H1 (cell line): ENCODE measurements at regions not wholly inside any gene's neighbourhood (a gene's known extent, or its start where the extent isn't known, plus 50 kb on each side); places are given as distances from the start of the nearest gene placed in this dataset.

Source experiments
- CTCF ChIA-PET: fragments of 300-600 bp; sonication (Branson Sonifier 250); formaldehyde crosslinking; loops from one replicate; lab custom pipeline; 2021; ENCODE audit not compliant: partially characterized antibody; lab: Charles Lee
- POLR2A ChIA-PET: fragments of 300-600 bp; sonication (Branson Sonifier 250); formaldehyde crosslinking; loops from one replicate; lab custom pipeline; 2021; ENCODE audit warnings: inconsistent platforms; ENCODE audit not compliant: partially characterized antibody; lab: Charles Lee
- DNase-seq, 2 experiments: peaks; one replicate each; pipeline versions ENCODE4 v3.0.0 to v3.0.0-alpha.2; 2010 to 2022; ENCODE audit warnings: low spot score in 2 of 2, low read depth in 1 of 2, mixed read lengths in 1 of 2
- FAIRE-seq: peaks from 2 replicates; lab custom pipeline; 2011; peaks lifted over from hg19 to GRCh38; lab: Jason Lieb, UNC
- H2AFZ ChIP-seq: 2 replicates; pipeline ENCODE4 v1.8.1; 2012; ENCODE audit warnings: low read length, inconsistent platforms
- H2AK5ac ChIP-seq: 2 replicates; pipeline ENCODE4 v1.6.1; 2013; ENCODE audit warnings: low read depth, low read length
- H2BK120ac ChIP-seq: replicated peaks from 2 replicates; pipeline ENCODE3; 2013; ENCODE audit warnings: low read depth, low read length, inconsistent platforms
- H2BK12ac ChIP-seq: 2 replicates; pipeline ENCODE4 v1.6.1; 2013; ENCODE audit warnings: low read depth, low read length
- H2BK15ac ChIP-seq: 2 replicates; pipeline ENCODE4 v1.6.1; 2013; ENCODE audit warnings: low read length
- H2BK20ac ChIP-seq: 2 replicates; pipeline ENCODE4 v1.6.1; 2013; ENCODE audit warnings: low read length
- H2BK5ac ChIP-seq: 2 replicates; pipeline ENCODE4 v1.6.1; 2013; ENCODE audit warnings: low read depth, low read length
- H3K14ac ChIP-seq: 2 replicates; pipeline ENCODE4 v1.6.1; 2013; ENCODE audit warnings: inconsistent platforms; ENCODE audit not compliant: insufficient read length
- H3K18ac ChIP-seq: 2 replicates; pipeline ENCODE4 v1.6.1; 2013; ENCODE audit warnings: low read length; ENCODE audit errors: extremely low read depth
- H3K23ac ChIP-seq: 2 replicates; pipeline ENCODE4 v1.6.1; 2013; ENCODE audit warnings: inconsistent platforms; ENCODE audit not compliant: insufficient read length
- H3K23me2 ChIP-seq: 2 replicates; pipeline ENCODE4 v1.6.1; 2013; ENCODE audit warnings: low read depth, low read length
- H3K27ac ChIP-seq: 2 replicates; pipeline ENCODE4 v1.6.1; 2011; ENCODE audit warnings: low read depth, low read length, inconsistent platforms
- H3K27me3 ChIP-seq, 4 experiments: replicated peaks in 1 of 4; 1 replicate in 1 of 4; 2 replicates in 3 of 4; pipeline versions ENCODE4 v1.6.1 to v1.8.1; 2011 to 2013; ENCODE audit warnings: low read length in 3 of 4, mild to moderate bottlenecking in 3 of 4, inconsistent platforms in 2 of 4, mixed read lengths in 2 of 4, moderate library complexity in 1 of 4; ENCODE audit not compliant: control insufficient read depth in 3 of 4, insufficient read depth in 3 of 4; ENCODE audit errors: extremely low read depth in 1 of 4
- H3K36me3 ChIP-seq, 4 experiments: 2 replicates each; pipeline versions ENCODE4 v1.6.1 to v1.8.1; 2011 to 2013; ENCODE audit warnings: mild to moderate bottlenecking in 4 of 4, low read length in 3 of 4, moderate library complexity in 2 of 4, control low read depth in 1 of 4, inconsistent platforms in 1 of 4; ENCODE audit not compliant: insufficient read depth in 4 of 4, control insufficient read depth in 2 of 4
- H3K4ac ChIP-seq: replicated peaks from 2 replicates; pipeline ENCODE3; 2013; ENCODE audit warnings: low read length, low read depth, mixed read lengths, inconsistent platforms; ENCODE audit not compliant: insufficient read length
- H3K4me1 ChIP-seq, 4 experiments: replicated peaks in 1 of 4; 1 replicate in 1 of 4; 2 replicates in 3 of 4; pipeline versions ENCODE4 v1.6.1 to v1.8.1; 2011 to 2013; ENCODE audit warnings: low read length in 3 of 4, inconsistent platforms in 2 of 4, mixed read lengths in 1 of 4; ENCODE audit not compliant: insufficient read depth in 4 of 4, control insufficient read depth in 3 of 4
- H3K4me2 ChIP-seq, 2 experiments: 2 replicates each; pipeline versions ENCODE4 v1.6.1 to v1.8.1; 2011 to 2013; ENCODE audit warnings: low read depth in 2 of 2, low read length in 2 of 2, control low read depth in 1 of 2, inconsistent platforms in 1 of 2, mild to moderate bottlenecking in 1 of 2; ENCODE audit not compliant: insufficient read depth in 1 of 2
- H3K4me3 ChIP-seq, 4 experiments: fragments of 200-600, 300-600 bp in 1 of 4; sonication (generic), shearing (Covaris generic), sonication (Bioruptor Twin) in 1 of 4; 2 replicates each; pipeline versions ENCODE4 v1.5.1 to v1.8.1; 2011 to 2016; ENCODE audit warnings: low read length in 4 of 4, low read depth in 3 of 4, control low read depth in 2 of 4, inconsistent platforms in 2 of 4, mild to moderate bottlenecking in 2 of 4, mixed read lengths in 1 of 4, moderate library complexity in 1 of 4; ENCODE audit not compliant: insufficient read depth in 2 of 4; ENCODE audit errors: extremely low read depth in 1 of 4
- H3K56ac ChIP-seq: replicated peaks from 2 replicates; pipeline ENCODE3; 2013; ENCODE audit warnings: low read depth, mild to moderate bottlenecking, mixed read lengths, low read length, inconsistent platforms; ENCODE audit not compliant: insufficient read length
- H3K79me1 ChIP-seq: 2 replicates; pipeline ENCODE4 v1.6.1; 2013; ENCODE audit warnings: low read depth, low read length, control low read depth
- H3K79me2 ChIP-seq, 2 experiments: 2 replicates each; pipeline versions ENCODE4 v1.6.1 to v1.8.1; 2012 to 2013; ENCODE audit warnings: low read length in 2 of 2, mild to moderate bottlenecking in 2 of 2, inconsistent platforms in 1 of 2; ENCODE audit not compliant: insufficient read depth in 2 of 2, control insufficient read depth in 1 of 2
- H3K9ac ChIP-seq, 4 experiments: replicated peaks in 1 of 4; 1 replicate in 1 of 4; 2 replicates in 3 of 4; pipeline versions ENCODE4 v1.6.1 to v1.8.1; 2011 to 2013; ENCODE audit warnings: low read depth in 3 of 4, low read length in 3 of 4, control low read depth in 2 of 4, mild to moderate bottlenecking in 2 of 4, moderate library complexity in 2 of 4, inconsistent platforms in 1 of 4; ENCODE audit errors: extremely low read depth in 1 of 4
- H3K9me3 ChIP-seq, 2 experiments: 2 replicates each; pipeline versions ENCODE4 v1.6.1 to v1.8.1; 2012 to 2013; ENCODE audit warnings: mild to moderate bottlenecking in 2 of 2, moderate library complexity in 2 of 2, control low read depth in 1 of 2, inconsistent platforms in 1 of 2, low read depth in 1 of 2, low read length in 1 of 2, mixed read lengths in 1 of 2; ENCODE audit not compliant: insufficient read depth in 2 of 2
- H4K20me1 ChIP-seq, 2 experiments: replicated peaks in 1 of 2; 2 replicates each; pipeline versions ENCODE3 to v1.8.1; 2011 to 2013; ENCODE audit warnings: inconsistent platforms in 2 of 2, low read length in 2 of 2, mild to moderate bottlenecking in 1 of 2; ENCODE audit not compliant: insufficient read depth in 2 of 2, control insufficient read depth in 1 of 2
- H4K5ac ChIP-seq: 2 replicates; pipeline ENCODE4 v1.6.1; 2013; ENCODE audit warnings: low read length, low read depth, mixed read lengths, inconsistent platforms; ENCODE audit not compliant: insufficient read length
- H4K8ac ChIP-seq: 2 replicates; pipeline ENCODE4 v1.8.0; 2013; ENCODE audit warnings: mild to moderate bottlenecking, moderate library complexity, low read length, inconsistent platforms; ENCODE audit not compliant: insufficient read depth; ENCODE audit errors: extremely low read depth
- H4K91ac ChIP-seq: replicated peaks from 2 replicates; pipeline ENCODE3; 2013; ENCODE audit warnings: low read length, mixed read lengths, inconsistent platforms; ENCODE audit not compliant: insufficient read length
- BACH1 ChIP-seq: IDR thresholded peaks from 2 replicates; pipeline ENCODE4 v1.6.1; 2012; ENCODE audit warnings: low read length, improper control_type of control experiment
- JUND ChIP-seq: IDR thresholded peaks from 2 replicates; pipeline ENCODE4 v1.6.1; 2011; ENCODE audit warnings: mild to moderate bottlenecking, improper control_type of control experiment, low read length
- POLR2AphosphoS5 ChIP-seq: IDR thresholded peaks from 2 replicates; pipeline ENCODE4 v1.6.1; 2011; ENCODE audit warnings: low read depth, low read length
- SP4 ChIP-seq: IDR thresholded peaks from 2 replicates; pipeline ENCODE4 v1.6.1; 2012; ENCODE audit warnings: low read length, inconsistent platforms
- TEAD4 ChIP-seq: IDR thresholded peaks from 2 replicates; pipeline ENCODE4 v1.6.1; 2012; ENCODE audit warnings: low read depth, low read length, inconsistent platforms, mixed read lengths
- WGBS, 2 experiments: shearing (Covaris generic) in 1 of 2; methylation state at CpG; one replicate each; pipeline versions ENCODE4 v1.1.6 to v1.1.7; 2013 to 2015; ENCODE audit warnings: low lambda C conversion rate in 2 of 2, mixed read lengths in 2 of 2, inconsistent platforms in 1 of 2, low coverage in 1 of 2, missing lambda C conversion rate in 1 of 2; ENCODE audit not compliant: insufficient replicate concordance in 2 of 2, insufficient coverage in 1 of 2, insufficient read length in 1 of 2; ENCODE audit errors: extremely low coverage in 1 of 2, missing lambda C conversion rate in 1 of 2; 5-methylcytosine and 5-hydroxymethylcytosine counted together
- TF ChIP-seq, protein P1 (sequence below), 3 experiments: IDR thresholded peaks; 1 replicate in 2 of 3; 2 replicates in 1 of 3; pipeline versions ENCODE4 v1.5.1 to v1.6.1; 2011; ENCODE audit warnings: low read length in 3 of 3, mild to moderate bottlenecking in 3 of 3, inconsistent platforms in 2 of 3, low read depth in 1 of 3, moderate library complexity in 1 of 3; ENCODE audit not compliant: insufficient read depth in 1 of 3; ENCODE audit errors: control extremely low read depth in 1 of 3

DNA sequence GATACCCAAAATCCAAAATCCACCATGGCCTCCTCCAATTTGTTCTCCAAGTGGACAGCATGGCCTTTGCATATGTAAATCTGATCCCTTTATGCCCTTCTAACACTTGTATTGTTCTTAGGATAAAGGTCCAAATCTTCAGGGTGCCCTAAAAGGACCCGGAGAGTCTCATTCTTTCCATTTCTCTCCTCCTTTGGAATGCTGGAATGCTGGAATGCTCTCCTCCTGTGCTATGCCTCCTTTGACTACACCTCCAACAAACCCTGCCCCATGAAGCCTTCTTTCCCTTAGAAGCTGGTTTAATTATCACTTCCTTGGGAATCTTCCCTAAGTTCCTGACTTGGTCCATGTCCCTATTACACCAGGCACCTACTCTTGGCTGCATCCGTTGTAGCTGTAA is 484.8 kb upstream of the RUNX1 start:
- Histone ChIP-seq H4K20me1 (no peaks in the 10 kb centered on the region), H3K4me1 (no peaks in the 10 kb centered on the region), H2BK5ac (no peak overlapping the region), H3K27me3 (peaks cover 0 to 1% (median 0%) of the 10 kb centered on the region in 4 experiments; a peak in 1 of 7 replicates), H3K4me2 (no peak overlapping the region), H3K14ac (no peak overlapping the region), H3K23ac (no peak overlapping the region), H3K23me2 (no peaks in the 10 kb centered on the region), H3K79me1 (no peaks in the 10 kb centered on the region), H3K9me3 (peaks cover 4 to 6% of the 10 kb centered on the region in 2 experiments; a peak in 3 of 4 replicates), H3K79me2 (no peaks in the 10 kb centered on the region), H3K56ac (no peak overlapping the region), H3K4ac (no peak overlapping the region), H2AK5ac (no peak overlapping the region), H3K9ac (no peak overlapping the region), H2BK15ac (no peak overlapping the region), H3K36me3 (no peaks in the 10 kb centered on the region), H3K18ac (no peak overlapping the region), H2AFZ (no peak overlapping the region), H2BK12ac (no peak overlapping the region), H4K91ac (no peak overlapping the region), H4K8ac (no peak overlapping the region), H3K4me3 (no peak overlapping the region), H2BK120ac (no peak overlapping the region), H3K27ac (no peak overlapping the region), H4K5ac (no peak overlapping the region), H2BK20ac (no peak overlapping the region)
- DNase-seq (no peak), FAIRE-seq (no peak)
- WGBS, 2 experiments: 85% methylated on average over 2 of the region's 2 CpGs; no CpG with 5 or more reads in 1 of the 2 experiments
- CTCF ChIA-PET: no interaction called here
- TF ChIP-seq BACH1: no peak
- no peak for TF ChIP-seq POLR2AphosphoS5
- TF ChIP-seq SP4: no peak
- TF ChIP-seq, protein P1, sequence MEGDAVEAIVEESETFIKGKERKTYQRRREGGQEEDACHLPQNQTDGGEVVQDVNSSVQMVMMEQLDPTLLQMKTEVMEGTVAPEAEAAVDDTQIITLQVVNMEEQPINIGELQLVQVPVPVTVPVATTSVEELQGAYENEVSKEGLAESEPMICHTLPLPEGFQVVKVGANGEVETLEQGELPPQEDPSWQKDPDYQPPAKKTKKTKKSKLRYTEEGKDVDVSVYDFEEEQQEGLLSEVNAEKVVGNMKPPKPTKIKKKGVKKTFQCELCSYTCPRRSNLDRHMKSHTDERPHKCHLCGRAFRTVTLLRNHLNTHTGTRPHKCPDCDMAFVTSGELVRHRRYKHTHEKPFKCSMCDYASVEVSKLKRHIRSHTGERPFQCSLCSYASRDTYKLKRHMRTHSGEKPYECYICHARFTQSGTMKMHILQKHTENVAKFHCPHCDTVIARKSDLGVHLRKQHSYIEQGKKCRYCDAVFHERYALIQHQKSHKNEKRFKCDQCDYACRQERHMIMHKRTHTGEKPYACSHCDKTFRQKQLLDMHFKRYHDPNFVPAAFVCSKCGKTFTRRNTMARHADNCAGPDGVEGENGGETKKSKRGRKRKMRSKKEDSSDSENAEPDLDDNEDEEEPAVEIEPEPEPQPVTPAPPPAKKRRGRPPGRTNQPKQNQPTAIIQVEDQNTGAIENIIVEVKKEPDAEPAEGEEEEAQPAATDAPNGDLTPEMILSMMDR (IDR thresholded peaks at IDR 0.05; ENCODE audit: control extremely low read depth in 1 of 3, insufficient read depth in 1 of 3, low read depth in 1 of 3, low read length in 3 of 3): no peak
- peak; percentile 88 for TF ChIP-seq TEAD4
- no peak for TF ChIP-seq JUND
- POLR2A ChIA-PET: no interaction called here
